ENCODE measurements at regions not wholly inside any gene's neighbourhood (a gene's known extent, or its start where the extent isn't known, plus 50 kb on each side); places are given as distances from the start of the nearest gene placed in this dataset.
A peak's percentile ranks its signal among the peaks of the same experiment; 100 is the strongest.
"Not testable (repeated sequence)": the region's sequence is repeated elsewhere in the genome, so short reads cannot be mapped to it uniquely, and the experiment has no call there.

DNA sequence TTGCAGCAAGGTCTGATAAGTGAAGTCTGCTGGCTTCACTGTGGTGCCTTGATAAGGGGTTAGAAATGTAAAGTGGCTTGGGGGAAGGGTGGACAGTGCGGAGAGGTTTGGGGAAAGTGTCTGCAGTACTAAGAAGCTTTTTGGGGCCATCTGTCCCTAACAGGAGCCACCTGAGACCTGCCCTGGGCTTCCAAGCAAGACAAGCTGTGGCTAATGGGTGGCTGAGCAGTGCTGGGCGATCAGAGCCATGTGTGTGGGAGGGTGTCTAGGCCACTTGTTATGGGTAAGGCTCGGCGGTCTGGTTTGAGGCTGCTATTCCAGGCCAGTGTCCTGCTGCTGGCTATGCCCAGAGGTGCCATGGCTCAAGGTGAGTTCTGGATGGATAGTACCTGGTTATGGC, 185.4 kb upstream of the MTMR8 start:
- intact Hi-C loops (cut with DNase I): no loop called here
- DNase-seq (ENCODE audit: missing footprints): peak; percentile 39
- no peak for ATAC-seq

DNA sequence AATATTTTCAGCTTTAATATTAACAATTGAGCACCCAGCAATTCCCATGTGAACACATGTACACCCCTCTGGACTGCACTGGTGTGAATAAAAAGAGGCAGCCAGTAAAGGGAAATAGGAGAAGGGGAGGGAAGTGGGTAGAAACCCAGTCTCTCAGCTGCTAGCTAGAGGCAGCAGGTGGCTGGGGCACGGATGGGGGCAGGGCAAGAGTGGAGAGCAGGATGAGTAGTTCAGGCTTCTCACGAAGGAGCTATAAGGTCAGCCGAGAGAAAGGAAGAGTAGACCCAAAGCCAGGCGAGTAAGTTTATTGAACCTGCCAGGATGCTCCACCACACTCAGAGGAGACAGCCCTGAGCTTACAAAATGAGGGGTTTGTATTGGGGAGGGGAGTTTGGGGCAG, 184.8 kb upstream of the MTMR8 start:
- DNase-seq (ENCODE audit: missing footprints): no peak
- intact Hi-C loops (cut with DNase I): no loop called here
- no peak for ATAC-seq

DNA sequence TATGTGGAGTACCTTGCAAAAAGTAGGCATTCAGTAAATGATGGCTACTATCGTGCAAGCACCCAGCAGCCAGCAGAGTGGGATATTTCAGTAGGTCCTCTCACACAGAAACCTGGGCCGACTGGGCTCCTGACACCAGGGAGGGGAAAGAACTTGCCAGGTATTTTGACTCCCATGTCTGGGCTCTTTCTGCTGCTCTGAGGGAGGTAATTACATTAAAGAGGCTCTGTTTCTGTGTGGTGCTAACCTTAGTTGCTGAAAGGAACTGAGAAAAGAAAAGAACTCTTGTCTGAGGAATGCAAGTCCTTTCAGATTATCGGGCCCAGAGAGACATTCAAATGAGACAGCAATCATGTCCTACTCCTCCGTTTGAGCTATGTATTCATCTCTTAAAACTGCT, 175.8 kb upstream of the MTMR8 start:
- no peak for ATAC-seq
- intact Hi-C loops (cut with DNase I): no loop called here
- DNase-seq (ENCODE audit: missing footprints): no peak

DNA sequence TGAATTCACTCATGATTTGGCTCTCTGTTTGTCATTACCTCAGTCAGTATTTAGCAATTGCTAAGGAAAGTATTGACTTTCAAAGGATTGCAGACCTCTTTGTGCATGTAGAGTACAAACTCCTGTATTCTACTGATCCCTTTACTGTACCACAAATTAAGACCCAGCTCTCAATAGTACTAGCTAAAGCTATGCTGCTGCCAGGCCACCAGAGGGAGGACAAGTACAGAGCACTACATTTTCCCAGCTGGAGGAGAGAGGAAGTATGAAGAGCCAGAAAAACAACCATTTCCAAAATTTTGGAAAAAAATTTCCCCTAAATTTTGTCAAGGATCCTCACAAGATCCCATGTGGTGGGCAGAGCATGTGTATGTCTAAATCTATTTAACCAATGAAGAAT, 175.0 kb upstream of the MTMR8 start:
- ATAC-seq: no peak
- DNase-seq (ENCODE audit: missing footprints): no peak
- intact Hi-C loops (cut with DNase I): no loop called here

DNA sequence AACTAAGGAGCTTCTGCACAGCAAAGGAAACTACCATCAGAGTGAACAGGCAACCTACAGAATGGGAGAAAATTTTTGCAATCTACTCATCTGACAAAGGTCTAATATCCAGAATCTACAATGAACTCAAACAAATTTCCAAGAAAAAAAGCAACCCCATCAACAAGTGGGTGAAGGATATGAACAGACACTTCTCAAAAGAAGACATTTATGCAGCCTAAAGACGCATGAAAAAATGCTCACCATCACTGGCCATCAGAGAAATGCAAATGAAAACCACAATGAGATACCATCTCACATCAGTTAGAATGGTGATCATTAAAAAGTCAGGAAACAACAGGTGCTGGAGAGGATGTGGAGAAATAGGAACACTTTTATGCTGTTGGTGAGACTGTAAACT, 170.1 kb upstream of the MTMR8 start:
- intact Hi-C loops (cut with DNase I): not testable (repeated sequence)

DNA sequence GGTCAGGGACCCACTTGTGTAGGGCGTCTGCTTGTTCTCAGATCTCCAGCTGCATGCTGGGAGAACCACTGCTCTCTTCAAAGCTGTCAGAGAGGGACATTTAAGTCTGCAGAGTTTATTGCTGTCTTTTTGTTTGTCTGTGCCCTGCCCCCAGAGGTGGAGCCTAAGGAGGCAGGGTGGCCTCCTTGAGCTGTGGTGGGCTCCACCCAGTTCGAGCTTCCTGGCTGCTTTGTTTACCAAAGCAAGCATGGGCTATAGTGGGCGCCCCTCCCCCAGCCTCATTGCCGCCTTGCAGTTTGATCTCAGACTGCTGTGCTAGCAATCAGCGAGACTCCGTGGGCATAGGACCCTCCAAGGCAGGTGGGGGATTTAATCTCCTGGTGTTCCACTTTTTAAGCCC, 154.0 kb upstream of the MTMR8 start:
- DNase-seq (ENCODE audit: missing footprints); ATAC-seq; intact Hi-C loops (cut with DNase I): not testable (repeated sequence)

More for the DNA sequence above, 170.1 kb upstream of the MTMR8 start:
- ATAC-seq; DNase-seq (ENCODE audit: missing footprints): not testable (repeated sequence)

DNA sequence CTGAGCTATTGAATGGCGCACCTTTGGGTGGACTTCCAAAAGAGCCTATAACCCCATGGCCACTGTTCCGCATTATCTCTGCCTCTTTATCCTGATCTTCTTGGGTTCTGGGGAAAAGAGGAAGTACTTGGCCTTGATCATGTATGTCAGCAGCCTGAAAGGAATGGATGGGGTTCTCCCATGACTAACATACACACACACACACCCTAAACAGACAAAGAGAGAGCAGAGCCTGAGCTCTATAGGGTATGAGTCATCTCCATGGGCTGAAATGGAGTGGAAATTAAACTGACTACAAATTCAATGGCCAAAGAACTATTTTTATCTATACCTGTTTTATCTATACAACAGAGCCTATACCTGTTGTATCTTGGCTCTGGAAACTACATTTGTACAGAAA, 141.5 kb upstream of the MTMR8 start:
- ATAC-seq (no peak), DNase-seq (ENCODE audit: missing footprints) (no peak)
- intact Hi-C loops (cut with DNase I): no loop called here
